Endothelial cell of umbilical vein (primary cell): ENCODE measurements at regions not wholly inside any gene's neighbourhood (a gene's known extent, or its start where the extent isn't known, plus 50 kb on each side); places are given as distances from the start of the nearest gene placed in this dataset.

Experiments
- BruUV-seq: library from RNA; stranded (reverse); fragments of 400-500 nt; replicated peaks from 2 replicates; lab custom pipeline; 2021; lab: Mats Ljungman, UMichigan
- CTCF ChIA-PET: fragments of 300-600, 350-600 bp; sonication (Branson Sonifier 250); formaldehyde crosslinking; loops from one replicate; lab custom pipeline; 2021; ENCODE audit warnings: antibody characterized with exemption, inconsistent platforms; lab: Charles Lee
- POLR2A ChIA-PET: fragments of 300-600, 350-600 bp; sonication (Branson Sonifier 250); formaldehyde crosslinking; loops from one replicate; lab custom pipeline; 2021; ENCODE audit warnings: antibody characterized with exemption, inconsistent platforms; lab: Charles Lee
- DNase-seq: peaks from one replicate; pipeline ENCODE4 v3.0.0-alpha.2; 2011; ENCODE audit warnings: low read depth, low spot score
- FAIRE-seq: peaks from 2 replicates; lab custom pipeline; 2011; peaks lifted over from hg19 to GRCh38; lab: Jason Lieb, UNC
- H2AFZ ChIP-seq: 2 replicates; pipeline ENCODE4 v1.6.0; 2012; ENCODE audit warnings: low read depth, low read length, control low read depth, inconsistent platforms
- H3K27ac ChIP-seq: 2 replicates; pipeline ENCODE4 v1.5.1; 2011; ENCODE audit warnings: low read depth, mild to moderate bottlenecking, control low read depth, low read length, moderate library complexity; ENCODE audit not compliant: insufficient read depth
- H3K27me3 ChIP-seq, 2 experiments: 2 replicates each; pipeline versions ENCODE4 v1.6.0 to v1.6.1; 2011; ENCODE audit warnings: low read length in 2 of 2, mixed read lengths in 1 of 2; ENCODE audit not compliant: control insufficient read depth in 2 of 2, insufficient read depth in 2 of 2
- H3K36me3 ChIP-seq, 2 experiments: 2 replicates in 1 of 2; 3 replicates in 1 of 2; pipeline ENCODE4 v1.5.1; 2011; ENCODE audit warnings: low read length in 2 of 2, mild to moderate bottlenecking in 1 of 2, moderate library complexity in 1 of 2; ENCODE audit not compliant: control insufficient read depth in 2 of 2, insufficient read depth in 2 of 2; ENCODE audit errors: extremely low read depth in 1 of 2
- H3K4me1 ChIP-seq: 3 replicates; pipeline ENCODE4 v1.5.1; 2011; ENCODE audit warnings: mild to moderate bottlenecking, low read length; ENCODE audit not compliant: control insufficient read depth, insufficient read depth; ENCODE audit errors: extremely low read depth
- H3K4me2 ChIP-seq: 2 replicates; pipeline ENCODE4 v1.6.1; 2011; ENCODE audit warnings: low read length, control low read depth, mixed read lengths; ENCODE audit not compliant: insufficient read depth
- H3K4me3 ChIP-seq, 3 experiments: fragments of 200-600 bp in 1 of 3; sonication (generic), shearing (Covaris generic) in 1 of 3; replicated peaks in 1 of 3; 2 replicates each; pipeline ENCODE4 v1.5.1; 2011 to 2016; ENCODE audit warnings: control low read depth in 3 of 3, low read length in 3 of 3, mild to moderate bottlenecking in 2 of 3, inconsistent platforms in 1 of 3, low read depth in 1 of 3, moderate library complexity in 1 of 3; ENCODE audit not compliant: insufficient read depth in 1 of 3
- H3K79me2 ChIP-seq: 2 replicates; pipeline ENCODE4 v1.6.0; 2012; ENCODE audit warnings: low read length, inconsistent platforms; ENCODE audit not compliant: control insufficient read depth, insufficient read depth
- H3K9ac ChIP-seq: replicated peaks from 2 replicates; pipeline ENCODE3; 2011; ENCODE audit warnings: low read length, control low read depth; ENCODE audit not compliant: insufficient read depth; ENCODE audit errors: extremely low read depth
- H3K9me1 ChIP-seq: replicated peaks from 3 replicates; pipeline ENCODE4 v1.6.0; 2011; ENCODE audit warnings: mild to moderate bottlenecking, low read length; ENCODE audit not compliant: control insufficient read depth, insufficient read depth; ENCODE audit errors: extremely low read depth
- H3K9me3 ChIP-seq: replicated peaks from 2 replicates; pipeline ENCODE4 v1.5.1; 2012; ENCODE audit warnings: low read length, inconsistent platforms; ENCODE audit not compliant: control insufficient read depth, insufficient read depth
- H4K20me1 ChIP-seq: replicated peaks from 2 replicates; pipeline ENCODE3; 2011; ENCODE audit warnings: mild to moderate bottlenecking, low read length; ENCODE audit not compliant: control insufficient read depth, insufficient read depth; ENCODE audit errors: extremely low read depth
- CTCF ChIP-seq, 2 donors: IDR thresholded peaks; 1 replicate in 1 of 2; 2 replicates in 1 of 2; pipeline ENCODE4 v1.5.1; 2011; ENCODE audit warnings: low read length in 2 of 2, mild to moderate bottlenecking in 2 of 2, moderate library complexity in 2 of 2, control low read depth in 1 of 2, inconsistent platforms in 1 of 2, low read depth in 1 of 2; ENCODE audit not compliant: insufficient read depth in 1 of 2; ENCODE audit errors: extremely low read depth in 1 of 2
- EZH2 ChIP-seq: IDR thresholded peaks from 2 replicates; pipeline ENCODE4 v1.6.1; 2012; ENCODE audit warnings: borderline replicate concordance, low read depth, mild to moderate bottlenecking, moderate library complexity, low read length, inconsistent platforms; ENCODE audit not compliant: severe bottlenecking
- JUN ChIP-seq: IDR thresholded peaks from 2 replicates; pipeline ENCODE4 v1.6.1; 2011; ENCODE audit warnings: borderline replicate concordance, low read depth; ENCODE audit not compliant: insufficient read length, insufficient read depth
- MAX ChIP-seq: IDR thresholded peaks from 2 replicates; pipeline ENCODE4 v1.6.1; 2011; ENCODE audit not compliant: insufficient read depth, insufficient read length
- POLR2AphosphoS5 ChIP-seq: IDR thresholded peaks from 2 replicates; pipeline ENCODE4 v1.6.1; 2012; ENCODE audit warnings: low read depth, mild to moderate bottlenecking, control low read depth, low read length, moderate library complexity; ENCODE audit not compliant: insufficient read depth
- dilution Hi-C: fragments of 300-500 bp; cut with MboI; formaldehyde crosslinking; loops from one replicate; pipeline ENCODE4 v1.15.0; 2019; ENCODE audit warnings: low sequenced_read_pairs; ENCODE audit not compliant: extremely low pct_ligation_motif_present
- intact Hi-C: fragments of 100-400 bp; cut with micrococcal nuclease; formaldehyde crosslinking; loops from one replicate; pipeline ENCODE4 v1.10.0; 2022

GRCh38 chr6:145213614-145214013 is 521.7 kb downstream of the EPM2A start:
- TF ChIP-seq JUN (no peak), MAX (no peak)
- Histone ChIP-seq H3K27me3 (no peaks in the 10 kb centered on the region), H3K27ac (no peak overlapping the region), H3K79me2 (no peaks in the 10 kb centered on the region), H4K20me1 (no peaks in the 10 kb centered on the region), H3K9ac (no peak overlapping the region), H3K4me3 (no peak overlapping the region), H3K9me3 (no peaks in the 10 kb centered on the region), H3K4me2 (no peak overlapping the region), H3K4me1 (no peaks in the 10 kb centered on the region), H3K9me1 (no peaks in the 10 kb centered on the region), H2AFZ (no peak overlapping the region), H3K36me3 (no peaks in the 10 kb centered on the region)
- ChIA-PET POLR2A (no interaction called here), CTCF (interaction anchor here (1.2 to 2.3 kb wide), 4 partner anchors 18 to 631 kb away, joined by 3 to 7 read pairs (median 4); no protein-coding TSS in a partner anchor)
- DNase-seq: no peak
- intact Hi-C loops: loop anchor here (2.0 to 10.0 kb wide), 5 partner anchors 279 to 629 kb away; no protein-coding TSS in a partner anchor
- dilution Hi-C loops: no loop called here
- no TSS peak for BruUV-seq
- FAIRE-seq: no peak

GRCh38 chr6:145214570-145214969 is 520.8 kb downstream of the EPM2A start:
- Histone ChIP-seq H3K4me3 (no peak overlapping the region), H3K9me3 (no peaks in the 10 kb centered on the region), H3K27ac (no peak overlapping the region), H3K4me1 (no peaks in the 10 kb centered on the region), H3K36me3 (no peaks in the 10 kb centered on the region), H3K79me2 (no peaks in the 10 kb centered on the region), H3K9me1 (no peaks in the 10 kb centered on the region), H3K27me3 (no peaks in the 10 kb centered on the region), H4K20me1 (no peaks in the 10 kb centered on the region), H3K9ac (no peak overlapping the region), H3K4me2 (peak overlapping the region; percentile 36), H2AFZ (no peak overlapping the region)
- no TSS peak for BruUV-seq
- DNase-seq (peak; percentile 45), FAIRE-seq (no peak)
- intact Hi-C loops (loop anchor here (2.0 to 10.0 kb wide), 4 partner anchors 280 to 630 kb away; no protein-coding TSS in a partner anchor), dilution Hi-C loops (no loop called here)
- CTCF ChIA-PET: interaction anchor here (2.3 kb wide), 1 partner anchor 629 kb away, joined by 7 read pairs; no protein-coding TSS in a partner anchor
- TF ChIP-seq POLR2AphosphoS5 (no peak), JUN (no peak), CTCF (IDR thresholded peaks at IDR 0.05; ENCODE audit: extremely low read depth in 1 of 2, insufficient read depth in 1 of 2, low read depth in 1 of 2, low read length in 2 of 2) (peak; percentile 18 to 27), EZH2 (no peak)
- POLR2A ChIA-PET: no interaction called here
